K562 (cell line): ENCODE measurements at regions not wholly inside any gene's neighbourhood (a gene's known extent, or its start where the extent isn't known, plus 50 kb on each side); places are given as distances from the start of the nearest gene placed in this dataset.

Source experiments
- CSDE1 ChIP-seq, 2 experiments: fragments of 450-650 bp; IDR thresholded peaks; 2 replicates each; pipeline ENCODE4 v1.6.1; 2016; ENCODE audit warnings: mild to moderate bottlenecking in 1 of 2
- THRAP3 ChIP-seq: fragments of 450-650 bp; IDR thresholded peaks from 2 replicates; pipeline ENCODE4 v1.6.1; 2016; ENCODE audit warnings: mild to moderate bottlenecking, inconsistent platforms, borderline replicate concordance
- ZNF354B ChIP-seq: fragments of 250-450 bp; sonication (Bioruptor Pico); IDR thresholded peaks from 2 replicates; pipeline ENCODE4 v1.4.0; 2020
- TF ChIP-seq, protein P1 (sequence below): fragments of 450-650 bp; IDR thresholded peaks from 2 replicates; pipeline ENCODE4 v1.6.1; 2016; ENCODE audit warnings: low read depth
- TF ChIP-seq, protein P2 (sequence below): fragments of 450-650 bp; IDR thresholded peaks from one replicate; pipeline ENCODE4 v1.6.1; 2018; ENCODE audit warnings: mild to moderate bottlenecking, moderate library complexity; ENCODE audit not compliant: partially characterized antibody
- TF ChIP-seq, protein P3 (sequence below): fragments of 450-650 bp; formaldehyde crosslinking; IDR thresholded peaks from 2 replicates; pipeline ENCODE4 v1.4.0; 2022; ENCODE audit warnings: missing genetic modification characterization
- TF ChIP-seq, protein P4 (sequence below): fragments of 250-450 bp; sonication (Bioruptor Pico); IDR thresholded peaks from 2 replicates; pipeline ENCODE4 v1.5.1; 2021; ENCODE audit warnings: mild to moderate bottlenecking

GRCh38 chr4:156137679-156138473, 184.2 kb upstream of the CTSO start (continued):
- TF ChIP-seq, protein P1, sequence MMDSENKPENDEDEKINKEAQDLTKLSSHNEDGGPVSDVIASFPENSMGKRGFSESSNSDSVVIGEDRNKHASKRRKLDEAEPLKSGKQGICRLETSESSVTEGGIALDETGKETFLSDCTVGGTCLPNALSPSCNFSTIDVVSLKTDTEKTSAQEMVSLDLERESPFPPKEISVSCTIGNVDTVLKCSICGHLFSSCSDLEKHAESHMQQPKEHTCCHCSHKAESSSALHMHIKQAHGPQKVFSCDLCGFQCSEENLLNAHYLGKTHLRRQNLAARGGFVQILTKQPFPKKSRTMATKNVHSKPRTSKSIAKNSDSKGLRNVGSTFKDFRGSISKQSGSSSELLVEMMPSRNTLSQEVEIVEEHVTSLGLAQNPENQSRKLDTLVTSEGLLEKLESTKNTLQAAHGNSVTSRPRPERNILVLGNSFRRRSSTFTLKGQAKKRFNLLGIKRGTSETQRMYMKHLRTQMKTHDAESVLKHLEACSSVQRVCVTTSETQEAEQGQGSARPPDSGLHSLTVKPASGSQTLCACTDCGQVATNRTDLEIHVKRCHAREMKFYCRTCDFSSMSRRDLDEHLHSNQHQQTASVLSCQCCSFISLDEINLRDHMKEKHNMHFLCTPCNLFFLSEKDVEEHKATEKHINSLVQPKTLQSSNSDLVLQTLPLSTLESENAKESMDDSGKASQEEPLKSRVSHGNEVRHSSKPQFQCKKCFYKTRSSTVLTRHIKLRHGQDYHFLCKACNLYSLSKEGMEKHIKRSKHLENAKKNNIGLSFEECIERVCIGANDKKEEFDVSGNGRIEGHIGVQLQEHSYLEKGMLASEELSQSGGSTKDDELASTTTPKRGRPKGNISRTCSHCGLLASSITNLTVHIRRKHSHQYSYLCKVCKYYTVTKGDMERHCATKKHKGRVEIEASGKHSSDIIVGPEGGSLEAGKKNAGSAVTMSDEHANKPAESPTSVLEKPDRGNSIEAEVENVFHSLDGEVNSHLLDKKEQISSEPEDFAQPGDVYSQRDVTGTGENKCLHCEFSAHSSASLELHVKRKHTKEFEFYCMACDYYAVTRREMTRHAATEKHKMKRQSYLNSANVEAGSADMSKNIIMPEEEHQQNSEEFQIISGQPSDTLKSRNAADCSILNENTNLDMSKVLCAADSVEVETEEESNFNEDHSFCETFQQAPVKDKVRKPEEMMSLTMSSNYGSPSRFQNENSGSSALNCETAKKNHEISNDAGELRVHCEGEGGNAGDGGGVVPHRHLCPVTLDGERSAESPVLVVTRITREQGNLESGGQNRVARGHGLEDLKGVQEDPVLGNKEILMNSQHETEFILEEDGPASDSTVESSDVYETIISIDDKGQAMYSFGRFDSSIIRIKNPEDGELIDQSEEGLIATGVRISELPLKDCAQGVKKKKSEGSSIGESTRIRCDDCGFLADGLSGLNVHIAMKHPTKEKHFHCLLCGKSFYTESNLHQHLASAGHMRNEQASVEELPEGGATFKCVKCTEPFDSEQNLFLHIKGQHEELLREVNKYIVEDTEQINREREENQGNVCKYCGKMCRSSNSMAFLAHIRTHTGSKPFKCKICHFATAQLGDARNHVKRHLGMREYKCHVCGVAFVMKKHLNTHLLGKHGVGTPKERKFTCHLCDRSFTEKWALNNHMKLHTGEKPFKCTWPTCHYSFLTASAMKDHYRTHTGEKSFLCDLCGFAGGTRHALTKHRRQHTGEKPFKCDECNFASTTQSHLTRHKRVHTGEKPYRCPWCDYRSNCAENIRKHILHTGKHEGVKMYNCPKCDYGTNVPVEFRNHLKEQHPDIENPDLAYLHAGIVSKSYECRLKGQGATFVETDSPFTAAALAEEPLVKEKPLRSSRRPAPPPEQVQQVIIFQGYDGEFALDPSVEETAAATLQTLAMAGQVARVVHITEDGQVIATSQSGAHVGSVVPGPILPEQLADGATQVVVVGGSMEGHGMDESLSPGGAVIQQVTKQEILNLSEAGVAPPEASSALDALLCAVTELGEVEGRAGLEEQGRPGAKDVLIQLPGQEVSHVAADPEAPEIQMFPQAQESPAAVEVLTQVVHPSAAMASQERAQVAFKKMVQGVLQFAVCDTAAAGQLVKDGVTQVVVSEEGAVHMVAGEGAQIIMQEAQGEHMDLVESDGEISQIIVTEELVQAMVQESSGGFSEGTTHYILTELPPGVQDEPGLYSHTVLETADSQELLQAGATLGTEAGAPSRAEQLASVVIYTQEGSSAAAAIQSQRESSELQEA, result no peak
- TF ChIP-seq, protein P2, sequence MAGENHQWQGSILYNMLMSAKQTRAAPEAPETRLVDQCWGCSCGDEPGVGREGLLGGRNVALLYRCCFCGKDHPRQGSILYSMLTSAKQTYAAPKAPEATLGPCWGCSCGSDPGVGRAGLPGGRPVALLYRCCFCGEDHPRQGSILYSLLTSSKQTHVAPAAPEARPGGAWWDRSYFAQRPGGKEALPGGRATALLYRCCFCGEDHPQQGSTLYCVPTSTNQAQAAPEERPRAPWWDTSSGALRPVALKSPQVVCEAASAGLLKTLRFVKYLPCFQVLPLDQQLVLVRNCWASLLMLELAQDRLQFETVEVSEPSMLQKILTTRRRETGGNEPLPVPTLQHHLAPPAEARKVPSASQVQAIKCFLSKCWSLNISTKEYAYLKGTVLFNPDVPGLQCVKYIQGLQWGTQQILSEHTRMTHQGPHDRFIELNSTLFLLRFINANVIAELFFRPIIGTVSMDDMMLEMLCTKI, result no peak
- TF ChIP-seq ZNF354B (CRISPR knock-in tag) (no peak), CSDE1 (IDR thresholded peaks at IDR 0.05) (no peak), THRAP3 (no peak)
- TF ChIP-seq, protein P3, sequence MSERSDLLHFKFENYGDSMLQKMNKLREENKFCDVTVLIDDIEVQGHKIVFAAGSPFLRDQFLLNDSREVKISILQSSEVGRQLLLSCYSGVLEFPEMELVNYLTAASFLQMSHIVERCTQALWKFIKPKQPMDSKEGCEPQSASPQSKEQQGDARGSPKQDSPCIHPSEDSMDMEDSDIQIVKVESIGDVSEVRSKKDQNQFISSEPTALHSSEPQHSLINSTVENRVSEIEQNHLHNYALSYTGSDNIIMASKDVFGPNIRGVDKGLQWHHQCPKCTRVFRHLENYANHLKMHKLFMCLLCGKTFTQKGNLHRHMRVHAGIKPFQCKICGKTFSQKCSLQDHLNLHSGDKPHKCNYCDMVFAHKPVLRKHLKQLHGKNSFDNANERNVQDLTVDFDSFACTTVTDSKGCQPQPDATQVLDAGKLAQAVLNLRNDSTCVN (CRISPR knock-in tag), result no peak
- TF ChIP-seq, protein P4, sequence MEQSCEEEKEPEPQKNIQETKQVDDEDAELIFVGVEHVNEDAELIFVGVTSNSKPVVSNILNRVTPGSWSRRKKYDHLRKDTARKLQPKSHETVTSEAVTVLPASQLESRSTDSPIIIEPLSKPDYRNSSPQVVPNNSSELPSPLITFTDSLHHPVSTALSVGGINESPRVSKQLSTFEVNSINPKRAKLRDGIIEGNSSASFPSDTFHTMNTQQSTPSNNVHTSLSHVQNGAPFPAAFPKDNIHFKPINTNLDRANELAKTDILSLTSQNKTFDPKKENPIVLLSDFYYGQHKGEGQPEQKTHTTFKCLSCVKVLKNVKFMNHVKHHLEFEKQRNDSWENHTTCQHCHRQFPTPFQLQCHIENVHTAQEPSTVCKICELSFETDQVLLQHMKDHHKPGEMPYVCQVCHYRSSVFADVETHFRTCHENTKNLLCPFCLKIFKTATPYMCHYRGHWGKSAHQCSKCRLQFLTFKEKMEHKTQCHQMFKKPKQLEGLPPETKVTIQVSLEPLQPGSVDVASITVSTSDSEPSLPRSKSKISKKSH (CRISPR knock-in tag), result no peak
